ENCODE measurements at regions not wholly inside any gene's neighbourhood (a gene's known extent, or its start where the extent isn't known, plus 50 kb on each side); places are given as distances from the start of the nearest gene placed in this dataset.

DNA sequence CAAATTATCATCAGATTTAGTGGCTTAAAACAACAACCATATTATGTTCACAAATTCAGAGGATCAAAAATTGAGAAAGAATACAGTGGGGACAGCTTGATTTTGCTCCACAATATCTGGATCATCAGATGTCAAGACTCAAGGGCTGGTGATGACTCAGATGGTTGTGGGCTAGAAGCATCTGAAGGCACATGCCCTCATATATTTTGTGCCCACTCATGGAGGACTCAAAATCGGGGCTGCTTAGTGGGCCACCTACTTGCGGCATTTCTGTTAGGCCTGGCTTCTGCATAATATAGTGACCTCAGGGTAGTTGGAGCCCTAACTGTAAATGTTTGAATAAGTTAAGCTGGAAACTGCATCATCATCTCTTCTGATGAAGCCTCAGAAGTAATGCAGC, 584.5 kb downstream of the SLC16A7 start:
- Histone ChIP-seq H3K23ac (ENCODE audit: low read length) (no peak overlapping the region), H3K4me1 (ENCODE audit: control insufficient read depth, low read depth, low read length) (no peaks in the 10 kb centered on the region), H4K5ac (ENCODE audit: low read length) (no peak overlapping the region), H2BK120ac (ENCODE audit: low read depth, low read length) (no peak overlapping the region), H3K27ac (ENCODE audit: low read depth, low read length) (no peak overlapping the region), H3K36me3 (ENCODE audit: control insufficient read depth, insufficient read depth, low read length) (no peaks in the 10 kb centered on the region), H3K56ac (ENCODE audit: low read length) (no peak overlapping the region), H3K18ac (ENCODE audit: low read length) (no peak overlapping the region), H3K4ac (ENCODE audit: low read depth, low read length) (no peak overlapping the region), H3K79me2 (ENCODE audit: control insufficient read depth, insufficient read depth, low read length) (no peaks in the 10 kb centered on the region), H3K4me2 (ENCODE audit: low read length) (no peak overlapping the region), H2BK5ac (ENCODE audit: low read length) (no peak overlapping the region), H2BK15ac (replicated peaks; ENCODE audit: low read depth) (no peak overlapping the region), H3K4me3 (ENCODE audit: low read length) (no peak overlapping the region), H3K9ac (ENCODE audit: low read length) (no peak overlapping the region), H3K79me1 (ENCODE audit: low read length) (no peaks in the 10 kb centered on the region), H4K8ac (ENCODE audit: low read depth, low read length) (no peak overlapping the region), H3K27me3 (ENCODE audit: insufficient read depth, low read length, poor library complexity) (no peaks in the 10 kb centered on the region), H2AK5ac (ENCODE audit: low read length) (no peak overlapping the region)
- no peak for DNase-seq
- WGBS (ENCODE audit: extremely low coverage, insufficient coverage, low lambda C conversion rate), result no CpG with 5 or more reads among the region's 2 CpGs

GRCh38 chr12:60182354-60182753, 586.5 kb downstream of the SLC16A7 start:
- Histone ChIP-seq H3K56ac (ENCODE audit: low read length) (no peak overlapping the region), H3K4me3 (ENCODE audit: low read length) (no peak overlapping the region), H3K4me1 (ENCODE audit: control insufficient read depth, low read depth, low read length) (no peaks in the 10 kb centered on the region), H2BK5ac (ENCODE audit: low read length) (no peak overlapping the region), H3K79me2 (ENCODE audit: control insufficient read depth, insufficient read depth, low read length) (no peaks in the 10 kb centered on the region), H3K18ac (ENCODE audit: low read length) (no peak overlapping the region), H2BK120ac (ENCODE audit: low read depth, low read length) (no peak overlapping the region), H2BK15ac (replicated peaks; ENCODE audit: low read depth) (no peak overlapping the region), H3K79me1 (ENCODE audit: low read length) (no peaks in the 10 kb centered on the region), H3K23ac (ENCODE audit: low read length) (no peak overlapping the region), H4K8ac (ENCODE audit: low read depth, low read length) (no peak overlapping the region), H3K36me3 (ENCODE audit: control insufficient read depth, insufficient read depth, low read length) (no peaks in the 10 kb centered on the region), H3K4ac (ENCODE audit: low read depth, low read length) (no peak overlapping the region), H4K5ac (ENCODE audit: low read length) (no peak overlapping the region), H3K27me3 (ENCODE audit: insufficient read depth, low read length, poor library complexity) (no peaks in the 10 kb centered on the region), H2AK5ac (ENCODE audit: low read length) (no peak overlapping the region), H3K9ac (ENCODE audit: low read length) (no peak overlapping the region), H3K4me2 (ENCODE audit: low read length) (no peak overlapping the region), H3K27ac (ENCODE audit: low read depth, low read length) (no peak overlapping the region)
- WGBS (ENCODE audit: extremely low coverage, insufficient coverage, low lambda C conversion rate), result no CpG with 5 or more reads among the region's 1 CpG
- DNase-seq, result no peak

DNA sequence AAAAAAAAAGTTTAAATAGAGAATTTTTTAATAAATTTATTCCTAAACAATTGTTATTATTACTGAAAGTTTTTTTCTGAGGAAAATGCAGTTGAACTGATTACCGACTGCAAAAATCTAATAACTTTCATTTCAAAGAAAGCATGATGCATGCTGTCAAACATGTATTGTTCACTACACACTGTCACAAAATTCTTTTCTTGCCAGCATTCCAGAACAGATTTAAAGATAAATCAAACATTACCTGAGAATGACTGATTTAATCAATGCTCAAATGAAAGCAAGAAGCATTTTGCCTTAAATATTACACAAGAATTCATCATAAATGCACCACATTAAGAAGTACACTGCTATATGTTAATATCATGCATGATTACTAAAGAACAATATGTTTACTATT, 588.3 kb downstream of the SLC16A7 start:
- no peak overlapping the region for H3K18ac ChIP-seq (ENCODE audit: low read length)
- no peaks in the 10 kb centered on the region for H3K79me2 ChIP-seq (ENCODE audit: control insufficient read depth, insufficient read depth, low read length)
- H3K79me1 ChIP-seq (ENCODE audit: low read length), result no peaks in the 10 kb centered on the region
- H3K23ac ChIP-seq (ENCODE audit: low read length), result no peak overlapping the region
- no peak overlapping the region for H2BK5ac ChIP-seq (ENCODE audit: low read length)
- no peaks in the 10 kb centered on the region for H3K27me3 ChIP-seq (ENCODE audit: insufficient read depth, low read length, poor library complexity)
- WGBS (ENCODE audit: extremely low coverage, insufficient coverage, low lambda C conversion rate), result no CpG with 5 or more reads among the region's 1 CpG
- H2BK15ac ChIP-seq (replicated peaks; ENCODE audit: low read depth), result no peak overlapping the region
- H3K9ac ChIP-seq (ENCODE audit: low read length), result no peak overlapping the region
- no peaks in the 10 kb centered on the region for H3K36me3 ChIP-seq (ENCODE audit: control insufficient read depth, insufficient read depth, low read length)
- DNase-seq, result no peak
- no peak overlapping the region for H3K27ac ChIP-seq (ENCODE audit: low read depth, low read length)
- no peak overlapping the region for H3K4me3 ChIP-seq (ENCODE audit: low read length)
- no peaks in the 10 kb centered on the region for H3K4me1 ChIP-seq (ENCODE audit: control insufficient read depth, low read depth, low read length)
- H2AK5ac ChIP-seq (ENCODE audit: low read length), result no peak overlapping the region
- H3K4ac ChIP-seq (ENCODE audit: low read depth, low read length), result no peak overlapping the region
- no peak overlapping the region for H4K8ac ChIP-seq (ENCODE audit: low read depth, low read length)
- no peak overlapping the region for H2BK120ac ChIP-seq (ENCODE audit: low read depth, low read length)
- H4K5ac ChIP-seq (ENCODE audit: low read length), result no peak overlapping the region
- H3K4me2 ChIP-seq (ENCODE audit: low read length), result no peak overlapping the region
- no peak overlapping the region for H3K56ac ChIP-seq (ENCODE audit: low read length)

DNA sequence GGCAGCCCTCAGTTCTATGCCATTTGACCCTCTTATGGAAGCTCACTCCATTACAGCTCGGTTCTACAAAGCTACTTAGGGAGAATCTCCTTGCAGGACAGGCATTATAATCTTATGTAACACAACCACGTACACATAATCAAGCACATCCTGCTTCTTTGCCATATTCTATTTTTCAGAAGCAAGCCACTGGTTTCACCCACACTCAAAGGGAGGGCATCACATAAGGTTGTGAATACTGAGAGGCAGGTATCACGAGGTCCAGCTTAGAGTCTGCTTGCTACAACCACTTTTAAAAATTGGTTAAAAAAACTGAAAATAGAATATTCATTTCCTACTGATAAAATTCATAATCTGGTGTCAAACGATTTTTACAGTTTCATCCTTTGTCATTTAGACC, 589.2 kb downstream of the SLC16A7 start:
- H3K79me1 ChIP-seq (ENCODE audit: low read length), result no peaks in the 10 kb centered on the region
- no peak overlapping the region for H3K27ac ChIP-seq (ENCODE audit: low read depth, low read length)
- H2BK15ac ChIP-seq (replicated peaks; ENCODE audit: low read depth), result no peak overlapping the region
- no peak overlapping the region for H4K5ac ChIP-seq (ENCODE audit: low read length)
- H3K23ac ChIP-seq (ENCODE audit: low read length), result no peak overlapping the region
- H2AK5ac ChIP-seq (ENCODE audit: low read length), result no peak overlapping the region
- H3K4me3 ChIP-seq (ENCODE audit: low read length), result no peak overlapping the region
- DNase-seq, result no peak
- H3K18ac ChIP-seq (ENCODE audit: low read length), result no peak overlapping the region
- H3K79me2 ChIP-seq (ENCODE audit: control insufficient read depth, insufficient read depth, low read length), result no peaks in the 10 kb centered on the region
- no peaks in the 10 kb centered on the region for H3K4me1 ChIP-seq (ENCODE audit: control insufficient read depth, low read depth, low read length)
- whole genome bisulfite sequencing (ENCODE audit: extremely low coverage, insufficient coverage, low lambda C conversion rate), result no CpG with 5 or more reads among the region's 4 CpGs
- no peak overlapping the region for H4K8ac ChIP-seq (ENCODE audit: low read depth, low read length)
- H3K4me2 ChIP-seq (ENCODE audit: low read length), result no peak overlapping the region
- no peaks in the 10 kb centered on the region for H3K36me3 ChIP-seq (ENCODE audit: control insufficient read depth, insufficient read depth, low read length)
- H2BK120ac ChIP-seq (ENCODE audit: low read depth, low read length), result no peak overlapping the region
- no peak overlapping the region for H3K56ac ChIP-seq (ENCODE audit: low read length)
- no peaks in the 10 kb centered on the region for H3K27me3 ChIP-seq (ENCODE audit: insufficient read depth, low read length, poor library complexity)
- no peak overlapping the region for H3K4ac ChIP-seq (ENCODE audit: low read depth, low read length)
- no peak overlapping the region for H3K9ac ChIP-seq (ENCODE audit: low read length)
- H2BK5ac ChIP-seq (ENCODE audit: low read length), result no peak overlapping the region

GRCh38 chr12:60191271-60191670, 595.4 kb downstream of the SLC16A7 start:
- Histone ChIP-seq H3K56ac (ENCODE audit: low read length) (no peak overlapping the region), H2BK15ac (replicated peaks; ENCODE audit: low read depth) (no peak overlapping the region), H3K23ac (ENCODE audit: low read length) (no peak overlapping the region), H3K4me2 (ENCODE audit: low read length) (no peak overlapping the region), H3K4me1 (ENCODE audit: control insufficient read depth, low read depth, low read length) (no peaks in the 10 kb centered on the region), H3K27ac (ENCODE audit: low read depth, low read length) (no peak overlapping the region), H3K4me3 (ENCODE audit: low read length) (no peak overlapping the region), H2AK5ac (ENCODE audit: low read length) (no peak overlapping the region), H3K27me3 (ENCODE audit: insufficient read depth, low read length, poor library complexity) (no peaks in the 10 kb centered on the region), H3K4ac (ENCODE audit: low read depth, low read length) (no peak overlapping the region), H2BK5ac (ENCODE audit: low read length) (no peak overlapping the region), H3K18ac (ENCODE audit: low read length) (no peak overlapping the region), H2BK120ac (ENCODE audit: low read depth, low read length) (no peak overlapping the region), H3K36me3 (ENCODE audit: control insufficient read depth, insufficient read depth, low read length) (no peaks in the 10 kb centered on the region), H4K8ac (ENCODE audit: low read depth, low read length) (no peak overlapping the region), H3K79me2 (ENCODE audit: control insufficient read depth, insufficient read depth, low read length) (no peaks in the 10 kb centered on the region), H3K79me1 (ENCODE audit: low read length) (no peaks in the 10 kb centered on the region), H4K5ac (ENCODE audit: low read length) (no peak overlapping the region), H3K9ac (ENCODE audit: low read length) (no peak overlapping the region)
- WGBS (ENCODE audit: extremely low coverage, insufficient coverage, low lambda C conversion rate), result no CpG with 5 or more reads among the region's 1 CpG
- DNase-seq, result no peak

DNA sequence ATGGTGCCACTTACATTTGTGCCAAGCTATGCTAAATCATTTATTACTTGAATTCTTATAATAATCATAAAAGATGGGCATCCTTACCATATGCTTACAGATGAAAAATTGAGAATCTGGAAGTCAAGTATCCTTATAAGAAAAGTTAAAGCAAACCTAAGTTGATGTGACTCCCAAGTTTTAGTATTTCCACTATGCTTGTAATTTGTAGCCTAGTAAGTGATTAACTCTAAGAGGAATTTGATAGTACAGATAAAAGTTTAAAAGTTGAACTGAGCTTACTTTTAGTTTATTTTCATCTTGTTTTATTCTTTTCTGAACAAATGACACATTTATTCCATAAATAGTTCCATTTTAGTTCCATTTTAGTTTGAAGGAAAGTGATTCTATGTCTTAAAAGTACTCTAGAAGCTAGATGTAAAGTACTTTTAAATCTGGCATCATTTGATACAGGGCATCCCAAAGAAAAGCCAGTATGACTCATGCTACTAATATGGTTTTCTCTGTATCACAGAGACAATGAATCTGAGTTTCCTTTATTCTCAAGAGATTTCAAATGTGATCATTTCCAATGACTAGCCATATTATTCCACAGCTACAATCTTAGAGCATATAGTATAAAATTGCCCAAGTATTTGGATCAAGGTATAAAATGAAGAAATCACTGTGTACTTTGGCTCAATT, 596.0 kb downstream of the SLC16A7 start:
- no peak overlapping the region for H3K18ac ChIP-seq (ENCODE audit: low read length)
- H3K23ac ChIP-seq (ENCODE audit: low read length), result no peak overlapping the region
- no peaks in the 10 kb centered on the region for H3K79me1 ChIP-seq (ENCODE audit: low read length)
- no peak overlapping the region for H3K27ac ChIP-seq (ENCODE audit: low read depth, low read length)
- no peak overlapping the region for H3K4me2 ChIP-seq (ENCODE audit: low read length)
- no peak overlapping the region for H3K4ac ChIP-seq (ENCODE audit: low read depth, low read length)
- no peaks in the 10 kb centered on the region for H3K4me1 ChIP-seq (ENCODE audit: control insufficient read depth, low read depth, low read length)
- H2AK5ac ChIP-seq (ENCODE audit: low read length), result no peak overlapping the region
- H3K4me3 ChIP-seq (ENCODE audit: low read length), result no peak overlapping the region
- H4K5ac ChIP-seq (ENCODE audit: low read length), result no peak overlapping the region
- no peak overlapping the region for H3K56ac ChIP-seq (ENCODE audit: low read length)
- H4K8ac ChIP-seq (ENCODE audit: low read depth, low read length), result no peak overlapping the region
- no peaks in the 10 kb centered on the region for H3K79me2 ChIP-seq (ENCODE audit: control insufficient read depth, insufficient read depth, low read length)
- no peak overlapping the region for H2BK120ac ChIP-seq (ENCODE audit: low read depth, low read length)
- H3K36me3 ChIP-seq (ENCODE audit: control insufficient read depth, insufficient read depth, low read length), result no peaks in the 10 kb centered on the region
- H3K27me3 ChIP-seq (ENCODE audit: insufficient read depth, low read length, poor library complexity), result no peaks in the 10 kb centered on the region
- no peak overlapping the region for H2BK15ac ChIP-seq (replicated peaks; ENCODE audit: low read depth)
- DNase-seq, result no peak
- H2BK5ac ChIP-seq (ENCODE audit: low read length), result no peak overlapping the region
- no peak overlapping the region for H3K9ac ChIP-seq (ENCODE audit: low read length)
